Breast epithelium (tissue), 3 donors: ENCODE measurements at regions not wholly inside any gene's neighbourhood (a gene's known extent, or its start where the extent isn't known, plus 50 kb on each side); places are given as distances from the start of the nearest gene placed in this dataset.

ENCODE experiments used
- POLR2A ChIP-seq: fragments of 450-650 bp; IDR thresholded peaks from one replicate; pipeline ENCODE4 v1.6.1; 2016; ENCODE audit warnings: antibody characterized with exemption, mild to moderate bottlenecking, moderate library complexity
- POLR2AphosphoS5 ChIP-seq, 3 donors: sonication (generic); formaldehyde crosslinking; IDR thresholded peaks; one replicate each; pipeline ENCODE4 v1.6.1; 2017; ENCODE audit warnings: antibody characterized with exemption in 3 of 3
- TF ChIP-seq, protein P1 (sequence below), 3 donors: fragments of 450-650 bp; IDR thresholded peaks; one replicate each; pipeline ENCODE4 v1.5.1; 2016 to 2017; ENCODE audit warnings: antibody characterized with exemption in 3 of 3, mild to moderate bottlenecking in 3 of 3, moderate library complexity in 3 of 3

GRCh38 chr16:63689068-63689467, 1432.8 kb downstream of the CDH11 start:
- TF ChIP-seq POLR2A (no peak), POLR2AphosphoS5 (IDR thresholded peaks at IDR 0.05) (no peak)
- TF ChIP-seq, protein P1, sequence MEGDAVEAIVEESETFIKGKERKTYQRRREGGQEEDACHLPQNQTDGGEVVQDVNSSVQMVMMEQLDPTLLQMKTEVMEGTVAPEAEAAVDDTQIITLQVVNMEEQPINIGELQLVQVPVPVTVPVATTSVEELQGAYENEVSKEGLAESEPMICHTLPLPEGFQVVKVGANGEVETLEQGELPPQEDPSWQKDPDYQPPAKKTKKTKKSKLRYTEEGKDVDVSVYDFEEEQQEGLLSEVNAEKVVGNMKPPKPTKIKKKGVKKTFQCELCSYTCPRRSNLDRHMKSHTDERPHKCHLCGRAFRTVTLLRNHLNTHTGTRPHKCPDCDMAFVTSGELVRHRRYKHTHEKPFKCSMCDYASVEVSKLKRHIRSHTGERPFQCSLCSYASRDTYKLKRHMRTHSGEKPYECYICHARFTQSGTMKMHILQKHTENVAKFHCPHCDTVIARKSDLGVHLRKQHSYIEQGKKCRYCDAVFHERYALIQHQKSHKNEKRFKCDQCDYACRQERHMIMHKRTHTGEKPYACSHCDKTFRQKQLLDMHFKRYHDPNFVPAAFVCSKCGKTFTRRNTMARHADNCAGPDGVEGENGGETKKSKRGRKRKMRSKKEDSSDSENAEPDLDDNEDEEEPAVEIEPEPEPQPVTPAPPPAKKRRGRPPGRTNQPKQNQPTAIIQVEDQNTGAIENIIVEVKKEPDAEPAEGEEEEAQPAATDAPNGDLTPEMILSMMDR (IDR thresholded peaks at IDR 0.05), result no peak
